Activated CD8-positive, alpha-beta T cell treated with anti-CD3 and anti-CD28 coated beads for 36 hours (primary cell): ENCODE measurements at regions not wholly inside any gene's neighbourhood (a gene's known extent, or its start where the extent isn't known, plus 50 kb on each side); places are given as distances from the start of the nearest gene placed in this dataset.

Source experiments
- ATAC-seq: fragments of 200-7000 bp; cut with Tn5 transposase; one replicate; pipeline ENCODE4 v1.10.0; 2021; ENCODE audit warnings: mild to moderate bottlenecking, moderate library complexity
- CTCF ChIA-PET: fragments of 350-600 bp; sonication (Branson Sonifier 250); formaldehyde crosslinking; loops from one replicate; lab custom pipeline; 2021; ENCODE audit warnings: antibody characterized with exemption; lab: Charles Lee
- POLR2A ChIA-PET: fragments of 350-600 bp; sonication (Branson Sonifier 250); formaldehyde crosslinking; loops from one replicate; lab custom pipeline; 2021; ENCODE audit warnings: antibody characterized with exemption; lab: Charles Lee
- DNase-seq: peaks from one replicate; pipeline ENCODE4 v3.0.0-alpha.2; 2020
- H3K27ac Mint-ChIP-seq: one replicate; pipeline ENCODE4 v1.8.0; 2021; ENCODE audit warnings: mild to moderate bottlenecking, mixed read lengths
- H3K27me3 Mint-ChIP-seq: one replicate; pipeline ENCODE4 v1.8.0; 2021; ENCODE audit warnings: mixed read lengths
- H3K36me3 Mint-ChIP-seq: one replicate; pipeline ENCODE4 v1.8.0; 2021; ENCODE audit warnings: low read depth, mixed read lengths
- H3K4me1 Mint-ChIP-seq: one replicate; pipeline ENCODE4 v1.8.0; 2021; ENCODE audit warnings: low read depth, mixed read lengths
- H3K4me3 Mint-ChIP-seq: one replicate; pipeline ENCODE4 v1.8.0; 2021; ENCODE audit warnings: mild to moderate bottlenecking, moderate library complexity, mixed read lengths
- H3K9me3 Mint-ChIP-seq: one replicate; pipeline ENCODE4 v1.8.0; 2021; ENCODE audit warnings: mixed read lengths
- CTCF ChIP-seq: fragments of 200-600 bp; IDR thresholded peaks from one replicate; pipeline ENCODE4 v1.8.0; 2022; ENCODE audit warnings: antibody characterized with exemption, mild to moderate bottlenecking
- intact Hi-C: fragments of 100-400 bp; cut with micrococcal nuclease; formaldehyde crosslinking; loops from one replicate; pipeline ENCODE4 v1.10.0; 2022

GRCh38 chr10:128994598-128995143 is 472.4 kb upstream of the MGMT start:
- intact Hi-C loops, result no loop called here
- DNase-seq, result no peak
- Mint-ChIP-seq H3K9me3 (no peaks in the 10 kb centered on the region), H3K27me3 (peaks cover 1% of the 10 kb centered on the region), H3K36me3 (no peaks in the 10 kb centered on the region), H3K4me3 (no peak overlapping the region), H3K4me1 (no peaks in the 10 kb centered on the region), H3K27ac (no peak overlapping the region)
- ChIA-PET POLR2A (no interaction called here), CTCF (no interaction called here)
- ATAC-seq, result no peak
- TF ChIP-seq CTCF, result no peak

GRCh38 chr10:128995676-128996075 is 471.4 kb upstream of the MGMT start:
- no peak overlapping the region for H3K27ac Mint-ChIP-seq
- TF ChIP-seq CTCF, result no peak
- ChIA-PET CTCF (no interaction called here), POLR2A (no interaction called here)
- intact Hi-C loops, result no loop called here
- DNase-seq, result no peak
- H3K4me1 Mint-ChIP-seq, result no peaks in the 10 kb centered on the region
- H3K36me3 Mint-ChIP-seq, result no peaks in the 10 kb centered on the region
- peaks cover 3% of the 10 kb centered on the region for H3K27me3 Mint-ChIP-seq
- no peak overlapping the region for H3K4me3 Mint-ChIP-seq
- ATAC-seq, result no peak
- H3K9me3 Mint-ChIP-seq, result no peaks in the 10 kb centered on the region

GRCh38 chr10:128996092-128996491 is 470.9 kb upstream of the MGMT start:
- DNase-seq (no peak), ATAC-seq (no peak)
- H3K36me3 Mint-ChIP-seq, result no peaks in the 10 kb centered on the region
- H3K27ac Mint-ChIP-seq, result no peak overlapping the region
- intact Hi-C loops, result no loop called here
- POLR2A ChIA-PET, result no interaction called here
- H3K27me3 Mint-ChIP-seq, result peaks cover 3% of the 10 kb centered on the region
- H3K4me1 Mint-ChIP-seq, result no peaks in the 10 kb centered on the region
- no peaks in the 10 kb centered on the region for H3K9me3 Mint-ChIP-seq
- TF ChIP-seq CTCF, result no peak
- no peak overlapping the region for H3K4me3 Mint-ChIP-seq
- CTCF ChIA-PET, result no interaction called here

GRCh38 chr10:128998101-128998805 is 468.8 kb upstream of the MGMT start:
- H3K27me3 Mint-ChIP-seq, result peaks cover 1% of the 10 kb centered on the region
- H3K36me3 Mint-ChIP-seq, result no peaks in the 10 kb centered on the region
- ChIA-PET CTCF (no interaction called here), POLR2A (no interaction called here)
- DNase-seq (no peak), ATAC-seq (no peak)
- TF ChIP-seq CTCF, result no peak
- H3K4me1 Mint-ChIP-seq, result no peaks in the 10 kb centered on the region
- H3K9me3 Mint-ChIP-seq, result no peaks in the 10 kb centered on the region
- H3K4me3 Mint-ChIP-seq, result no peak overlapping the region
- intact Hi-C loops, result no loop called here
- no peak overlapping the region for H3K27ac Mint-ChIP-seq

- no peak for ATAC-seq
Observed at GRCh38 chr10:129004398-129004797, 462.6 kb upstream of the MGMT start.

More at GRCh38 chr10:129004398-129004797, 462.6 kb upstream of the MGMT start:
- no peak overlapping the region for H3K27ac Mint-ChIP-seq
- TF ChIP-seq CTCF, result no peak
- POLR2A ChIA-PET, result no interaction called here
- intact Hi-C loops, result no loop called here
- H3K9me3 Mint-ChIP-seq, result no peaks in the 10 kb centered on the region
- CTCF ChIA-PET, result interaction anchor here (1.4 kb wide), 1 partner anchor 27 kb away, joined by 3 read pairs; no protein-coding TSS in a partner anchor
- no peaks in the 10 kb centered on the region for H3K36me3 Mint-ChIP-seq
- DNase-seq, result no peak
- H3K4me3 Mint-ChIP-seq, result no peak overlapping the region
- H3K27me3 Mint-ChIP-seq, result peaks cover 1% of the 10 kb centered on the region
- H3K4me1 Mint-ChIP-seq, result no peaks in the 10 kb centered on the region
